Esophagus mucosa (tissue), 1 donor: ENCODE measurements at regions not wholly inside any gene's neighbourhood (a gene's known extent, or its start where the extent isn't known, plus 50 kb on each side); places are given as distances from the start of the nearest gene placed in this dataset.

Experiments
- ATAC-seq: fragments of 200-7000 bp; cut with Tn5 transposase; one replicate; pipeline ENCODE4 v1.9.1; 2020
- donor health status: DM: yes; HTN: yes; CAD: no.

- no peak for ATAC-seq
Observed at GRCh38 chr21:39054066-39054465, 129.2 kb downstream of the PSMG1 start.

DNA sequence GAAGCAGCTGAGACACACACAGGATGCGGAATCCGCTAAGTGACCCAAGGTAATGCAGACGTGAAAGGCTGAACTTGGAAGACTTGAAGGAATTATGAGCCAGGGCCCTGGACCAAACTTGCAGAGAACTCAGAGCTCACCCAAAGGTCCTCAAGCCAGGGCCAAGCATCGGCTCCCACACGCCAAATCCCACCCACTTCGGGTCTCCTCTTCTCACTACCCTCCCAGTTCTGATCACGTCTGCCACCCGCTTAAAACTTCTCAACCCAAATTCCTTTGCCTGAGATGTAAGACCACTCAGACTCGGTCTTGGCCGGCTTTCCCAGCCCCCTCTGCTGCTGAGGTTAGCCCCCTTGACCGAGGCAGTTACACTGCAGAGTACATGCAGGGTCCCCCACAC lies 130.1 kb downstream of the PSMG1 start:
- ATAC-seq = no peak

DNA sequence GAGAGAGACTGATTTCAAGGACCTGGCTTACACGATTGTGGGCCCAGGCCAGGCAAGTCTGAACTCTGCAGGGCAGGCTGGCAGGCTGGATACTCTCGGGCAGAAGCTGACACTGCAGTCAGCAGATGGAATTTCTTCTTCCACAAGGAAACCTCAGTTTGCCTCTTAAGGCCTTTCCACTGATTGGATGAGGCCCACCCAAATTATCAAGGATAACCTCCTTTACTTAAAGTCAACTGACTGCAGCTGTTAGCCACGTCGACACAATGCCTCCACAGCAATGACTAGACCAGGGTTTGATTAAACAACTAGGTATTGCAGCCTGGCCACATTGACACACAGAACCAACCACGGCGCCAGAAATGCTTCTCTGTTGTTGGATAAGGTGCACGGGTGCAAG lies 130.5 kb downstream of the PSMG1 start:
- ATAC-seq = no peak

DNA sequence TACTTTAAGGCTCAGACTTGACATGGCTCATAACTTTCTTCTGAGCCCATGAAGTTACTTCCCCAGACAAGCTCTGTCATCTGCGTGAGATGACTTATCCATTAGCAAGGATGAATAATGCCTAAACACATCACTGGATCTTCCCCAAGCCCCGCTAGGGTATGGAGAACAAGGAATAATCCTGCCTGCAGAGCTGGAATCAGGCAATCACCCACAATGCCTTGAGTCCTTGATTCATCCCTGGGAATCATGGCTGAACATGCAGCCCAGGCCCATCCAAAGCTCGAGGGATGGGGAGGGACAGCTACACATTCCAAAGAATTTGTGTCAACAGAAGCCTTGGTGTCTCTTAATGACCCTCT lies 131.7 kb downstream of the PSMG1 start:
- peak; percentile 40 for ATAC-seq

DNA sequence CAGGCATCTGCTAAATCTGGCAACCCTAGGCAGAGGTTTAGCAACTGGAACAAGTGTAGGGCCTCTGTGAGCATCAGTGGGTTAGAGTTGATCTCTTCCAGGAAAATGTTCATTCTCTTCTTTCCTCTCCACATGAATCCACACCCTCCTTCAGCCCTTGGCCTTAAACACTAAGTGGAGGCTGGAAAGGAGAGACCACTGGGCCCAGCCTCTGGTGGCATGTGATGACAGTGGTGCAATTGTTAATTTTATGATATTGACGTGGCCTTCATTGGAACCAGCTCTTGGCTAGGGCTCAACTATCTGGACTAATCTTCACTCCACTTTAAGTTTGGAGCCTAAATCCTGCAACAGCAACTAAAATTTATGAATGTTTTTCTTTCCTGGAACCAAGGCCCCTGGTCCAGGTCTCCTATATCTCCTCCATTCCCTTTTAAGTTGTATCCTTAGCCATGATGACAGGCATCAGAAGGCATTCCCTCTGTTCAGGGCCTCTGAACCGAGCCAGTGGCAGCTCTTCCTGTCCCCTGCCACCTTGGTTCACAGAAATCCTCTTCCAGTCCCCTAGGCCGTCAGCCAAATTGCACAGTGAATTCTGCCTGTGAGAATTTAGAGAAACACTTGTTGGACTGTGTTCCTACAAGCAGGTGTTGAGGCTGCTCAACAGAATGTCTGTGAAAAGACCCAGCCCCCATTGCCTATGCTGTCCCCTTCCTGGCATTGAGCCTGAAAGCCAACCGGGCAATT lies 132.2 kb downstream of the PSMG1 start:
- ATAC-seq = no peak

DNA sequence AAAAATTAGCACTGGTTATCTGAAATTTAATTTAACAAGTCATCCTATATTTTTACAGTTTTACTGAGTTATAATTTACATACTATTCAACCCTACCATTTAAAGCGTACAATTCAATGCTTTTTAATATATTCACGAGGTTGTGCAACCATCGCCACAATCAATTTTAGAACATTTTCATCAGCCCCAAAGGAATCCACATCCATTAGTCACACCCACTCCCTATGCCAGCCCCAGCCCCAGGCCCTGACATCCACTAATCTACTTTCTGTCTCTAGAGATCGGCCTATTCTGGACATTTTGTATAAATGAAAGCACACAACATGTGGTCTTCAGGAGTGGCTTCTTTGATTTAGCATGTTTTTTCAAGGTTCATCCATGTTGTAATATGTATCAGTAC lies 134.7 kb downstream of the PSMG1 start:
- ATAC-seq = peak; percentile 44

DNA sequence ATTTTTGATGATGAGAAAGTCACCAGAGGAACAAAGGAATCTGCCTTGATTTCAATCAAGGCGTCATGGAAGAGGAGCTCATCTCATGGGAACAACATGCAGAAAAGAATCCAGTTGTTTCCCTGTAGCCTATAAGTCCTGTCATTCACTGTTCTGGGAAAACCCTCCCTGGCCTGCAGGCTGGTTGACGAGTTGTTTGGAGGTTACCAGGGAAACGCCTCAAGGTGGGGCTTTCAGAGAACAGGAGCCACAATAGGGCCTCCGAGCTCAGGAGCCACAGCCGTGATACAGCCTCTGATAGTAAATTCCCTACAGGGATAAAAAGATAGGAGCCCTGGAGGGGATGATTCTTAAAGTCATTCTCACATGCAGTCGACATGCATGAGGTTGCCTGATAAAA lies 135.2 kb downstream of the PSMG1 start:
- peak; percentile 84 for ATAC-seq

- ATAC-seq = no peak
Observed at GRCh38 chr21:39047046-39047445, 136.2 kb downstream of the PSMG1 start.

DNA sequence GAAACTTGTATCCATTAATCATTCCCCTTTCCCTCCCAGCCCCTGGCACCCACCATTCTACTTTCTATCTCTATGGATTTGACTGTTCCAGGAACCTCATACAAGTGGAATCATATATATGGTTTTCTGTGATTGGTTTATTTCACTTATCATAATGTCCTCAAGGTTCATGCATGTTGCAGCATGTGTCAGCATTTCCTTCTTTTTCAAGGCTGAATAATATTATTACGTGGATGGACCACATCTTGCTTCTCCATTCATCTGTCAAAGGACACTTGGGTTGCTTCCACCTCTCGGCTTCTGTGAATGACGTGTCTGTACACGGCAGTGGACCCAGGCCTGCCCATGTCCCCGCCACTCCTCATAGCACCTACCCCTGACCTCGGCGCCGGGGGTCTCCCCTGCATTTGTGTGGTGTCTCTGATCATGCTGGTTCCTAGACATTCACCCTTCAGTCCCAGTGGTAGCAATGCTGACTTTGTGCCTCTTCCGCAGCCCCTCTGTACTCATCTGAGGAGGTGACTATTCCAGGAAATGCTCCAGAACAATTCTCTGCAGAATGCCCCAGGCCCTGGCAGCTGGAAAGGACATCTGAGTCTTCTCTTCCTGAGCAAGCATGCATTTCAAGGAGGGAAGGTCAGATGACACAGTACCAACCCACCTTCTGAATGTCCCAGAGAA lies 136.9 kb downstream of the PSMG1 start:
- peak; percentile 10 for ATAC-seq

DNA sequence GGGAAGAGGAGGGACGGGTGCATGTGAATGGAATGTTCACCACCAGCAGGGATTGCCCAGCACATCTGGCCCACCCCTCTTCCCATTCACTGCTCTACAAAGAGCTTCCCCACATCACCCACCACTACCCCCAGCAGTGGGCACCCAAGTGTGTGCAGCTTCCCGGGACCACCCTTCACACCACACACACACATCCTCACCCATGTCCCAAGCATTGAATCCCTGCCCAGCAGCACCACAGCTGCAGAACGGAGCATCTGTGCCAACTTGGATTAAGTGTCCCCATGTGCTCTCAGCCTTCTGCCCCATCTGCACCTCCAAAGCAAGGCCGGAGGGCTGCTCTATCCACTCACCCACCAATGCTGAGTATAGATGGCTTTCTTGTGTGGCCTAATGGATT lies 141.4 kb downstream of the PSMG1 start:
- no peak for ATAC-seq

DNA sequence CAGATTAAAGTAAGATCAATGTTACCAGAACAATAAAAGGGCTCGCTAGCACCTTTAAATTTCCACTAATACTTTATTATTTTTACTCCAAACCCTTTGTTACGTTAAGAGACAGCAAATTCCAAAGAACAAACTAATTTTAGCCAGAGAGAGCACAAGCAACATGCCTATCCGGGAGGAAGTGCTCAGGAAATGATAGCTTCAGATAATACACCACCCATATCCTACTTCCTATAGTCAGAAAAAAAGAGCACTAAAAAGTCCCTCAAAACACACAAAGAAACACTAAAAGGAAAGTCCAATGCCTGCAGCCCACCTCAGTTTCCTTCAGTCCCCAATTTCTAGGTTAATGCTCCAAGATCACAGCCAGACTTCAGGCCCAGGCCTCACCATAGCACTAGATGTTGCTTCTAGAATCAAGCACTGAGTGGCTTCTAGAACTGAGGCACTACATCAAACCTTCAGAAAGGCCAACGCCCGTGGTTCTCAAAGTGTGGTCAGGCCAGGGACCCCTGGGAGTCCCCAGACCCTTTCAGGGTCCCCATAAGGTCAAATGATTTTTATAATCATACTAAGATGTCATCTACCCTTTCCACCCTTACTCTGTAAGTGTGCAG lies 142.6 kb downstream of the PSMG1 start:
- ATAC-seq = no peak

- peak; percentile 8 for ATAC-seq
Observed at GRCh38 chr21:39037807-39038405, 145.3 kb downstream of the PSMG1 start.

GRCh38 chr21:39036581-39036980 lies 146.7 kb downstream of the PSMG1 start:
- ATAC-seq = no peak

- no peak for ATAC-seq
Observed at GRCh38 chr21:39034590-39035536, 148.4 kb downstream of the PSMG1 start.

GRCh38 chr21:39033878-39034589 lies 149.2 kb downstream of the PSMG1 start:
- peak; percentile 90 for ATAC-seq

- no peak for ATAC-seq
Observed at GRCh38 chr21:39029900-39030884, 153.1 kb downstream of the PSMG1 start.

GRCh38 chr21:39029086-39029755 lies 154.0 kb downstream of the PSMG1 start:
- ATAC-seq = no peak

DNA sequence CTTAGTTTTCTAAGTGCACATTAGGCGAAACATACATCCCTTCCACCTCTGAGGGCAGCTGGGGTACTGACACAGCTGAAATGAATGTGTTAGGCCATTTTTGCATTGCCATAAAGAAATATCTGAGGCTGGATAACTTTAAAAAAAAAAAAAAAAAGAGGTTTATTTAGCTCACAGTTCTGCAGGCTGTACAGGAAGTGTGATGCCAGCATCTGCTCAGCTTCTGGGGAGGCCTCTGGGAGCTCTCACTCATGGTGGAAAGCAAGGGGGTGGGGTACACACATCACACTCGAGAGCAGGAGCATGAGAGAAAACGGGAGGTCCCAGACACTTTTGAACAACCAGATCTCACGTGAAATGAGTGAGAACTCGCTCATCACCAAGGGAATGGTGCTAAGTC lies 158.1 kb downstream of the PSMG1 start:
- no peak for ATAC-seq

DNA sequence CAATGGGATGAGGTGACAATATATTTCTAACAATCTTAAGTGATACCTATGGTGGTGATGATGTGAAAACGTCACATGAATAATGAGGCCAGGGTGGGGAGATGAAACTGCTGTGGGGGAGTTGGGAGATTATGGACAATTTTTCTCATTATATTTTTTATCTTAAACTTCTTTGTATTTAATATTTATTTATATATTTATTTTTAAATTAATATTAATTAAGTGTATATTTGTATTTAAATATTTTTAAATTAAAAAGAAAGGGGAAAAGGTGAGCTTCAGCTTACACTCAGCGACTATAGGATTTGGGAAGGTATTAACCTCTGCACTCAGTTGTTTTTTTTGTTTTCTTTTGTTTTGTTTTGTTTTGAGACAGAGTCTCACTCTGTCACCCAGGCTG lies 158.7 kb downstream of the PSMG1 start:
- ATAC-seq = no peak
